HCEC 1CT (cell line): ENCODE measurements at regions not wholly inside any gene's neighbourhood (a gene's known extent, or its start where the extent isn't known, plus 50 kb on each side); places are given as distances from the start of the nearest gene placed in this dataset.

ENCODE experiments used
- DNase-seq: peaks from one replicate; pipeline ENCODE4 v3.0.0-alpha.2; 2017

DNA sequence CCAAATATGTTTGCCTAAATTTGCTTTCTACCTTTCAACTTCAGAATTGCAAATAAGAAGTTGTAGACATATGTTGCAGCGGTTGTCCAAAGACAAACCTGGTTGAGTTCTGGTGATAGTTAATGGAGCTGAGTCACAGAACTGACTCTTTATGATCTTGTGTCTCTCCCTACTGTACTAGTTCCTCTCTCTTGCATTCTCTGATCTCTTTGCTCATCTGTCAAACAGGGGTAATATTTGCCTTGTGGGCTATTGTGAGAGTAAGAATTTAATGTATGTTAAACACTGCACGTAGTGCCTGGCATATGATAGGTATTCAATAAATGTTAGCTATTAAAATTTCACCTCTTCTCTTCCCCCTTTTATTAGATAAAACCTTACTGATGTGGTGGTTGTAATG, 283.5 kb upstream of the RGS6 start:
- DNase-seq = no peak

GRCh38 chr14:71650187-71650755, 282.0 kb upstream of the RGS6 start:
- DNase-seq = no peak

GRCh38 chr14:71651228-71651627, 281.0 kb upstream of the RGS6 start:
- peak; percentile 78 for DNase-seq

DNA sequence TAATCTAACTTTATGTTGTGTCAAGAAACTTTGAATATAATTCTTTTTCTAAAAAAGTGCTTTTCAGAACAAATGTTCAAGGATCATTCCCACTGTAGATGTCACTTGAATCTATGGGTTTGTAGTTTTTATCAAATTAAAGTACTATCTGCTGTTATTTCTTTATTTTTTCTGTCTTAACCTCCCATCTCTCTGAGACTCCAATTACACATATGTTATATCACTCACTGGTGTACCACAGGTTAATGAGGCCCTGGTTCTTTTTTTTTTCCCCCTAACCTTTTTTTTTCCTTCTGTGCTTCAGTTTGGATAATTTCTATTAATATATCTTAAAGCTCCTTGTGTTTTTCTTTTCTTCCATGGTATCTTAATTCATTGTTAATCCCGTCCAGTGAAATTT, 279.9 kb upstream of the RGS6 start:
- DNase-seq = no peak

- no peak for DNase-seq
These were observed 277.4 kb upstream of the RGS6 start for GRCh38 chr14:71654810-71655209.

DNA sequence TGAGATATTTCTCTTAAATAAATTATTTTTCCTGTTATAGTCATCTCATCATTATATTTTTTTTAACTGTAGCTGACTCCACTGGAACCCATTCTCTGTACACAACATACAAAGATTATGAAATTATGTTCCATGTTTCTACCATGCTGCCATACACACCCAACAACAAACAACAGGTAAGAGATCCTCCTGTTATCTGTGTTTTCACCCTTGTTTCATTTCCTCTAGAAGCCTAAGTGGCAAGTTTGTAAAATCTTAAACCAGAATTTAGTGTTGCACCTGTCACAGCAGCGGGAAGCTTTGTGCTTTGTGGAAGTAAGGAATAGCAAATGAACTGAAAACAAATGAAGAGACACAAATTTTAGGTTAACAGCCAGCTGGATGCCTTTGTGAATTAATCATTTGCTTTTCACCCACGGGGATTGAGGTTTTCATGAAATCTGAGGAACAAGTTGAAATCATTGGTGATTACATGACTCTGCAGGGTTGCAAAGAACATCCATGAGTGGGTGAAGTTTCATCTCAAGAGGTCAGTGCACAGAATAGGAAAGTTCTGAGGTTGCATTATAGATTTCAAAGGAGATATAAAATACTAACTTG, 273.9 kb upstream of the RGS6 start:
- DNase-seq = peak; percentile 15

DNA sequence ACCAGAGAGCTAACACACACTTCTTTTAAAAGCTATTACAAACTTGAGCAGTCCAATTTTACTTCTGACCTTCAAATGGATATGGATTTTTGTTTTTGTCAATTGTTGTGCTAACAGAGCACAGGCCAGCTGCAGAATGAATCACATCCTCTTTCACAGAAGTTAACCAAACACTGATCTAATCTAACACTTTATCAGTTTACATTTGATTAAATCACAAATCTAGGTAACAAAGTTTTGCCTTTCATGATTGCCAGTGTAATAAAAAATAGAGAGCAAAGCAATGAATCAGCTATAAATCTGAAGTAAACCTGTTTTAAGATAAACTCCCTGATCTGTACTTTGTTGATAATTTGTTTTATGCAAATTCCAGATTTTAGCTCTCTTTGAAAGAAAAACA, 273.1 kb upstream of the RGS6 start:
- DNase-seq = peak; percentile 48

DNA sequence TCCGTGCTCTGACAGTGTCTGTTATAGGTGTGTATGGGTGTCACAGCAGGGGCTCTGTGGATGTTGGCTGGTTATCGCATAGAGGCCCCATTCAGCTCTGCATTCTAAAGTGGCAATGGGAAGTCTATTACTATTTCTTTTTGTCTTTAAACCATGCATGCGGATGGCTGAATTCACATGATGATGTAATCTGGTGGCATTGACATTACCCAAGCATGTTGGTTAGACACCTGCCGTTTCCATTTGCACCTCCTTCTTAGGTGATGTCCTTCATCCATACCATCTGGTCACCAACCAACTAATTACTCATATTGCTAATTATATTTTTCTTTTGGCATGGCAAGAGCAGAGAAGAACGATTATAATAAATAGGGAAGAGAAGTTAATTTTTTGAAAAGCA, 270.8 kb upstream of the RGS6 start:
- no peak for DNase-seq

- no peak for DNase-seq
These were observed 269.9 kb upstream of the RGS6 start for GRCh38 chr14:71662291-71662790.

DNA sequence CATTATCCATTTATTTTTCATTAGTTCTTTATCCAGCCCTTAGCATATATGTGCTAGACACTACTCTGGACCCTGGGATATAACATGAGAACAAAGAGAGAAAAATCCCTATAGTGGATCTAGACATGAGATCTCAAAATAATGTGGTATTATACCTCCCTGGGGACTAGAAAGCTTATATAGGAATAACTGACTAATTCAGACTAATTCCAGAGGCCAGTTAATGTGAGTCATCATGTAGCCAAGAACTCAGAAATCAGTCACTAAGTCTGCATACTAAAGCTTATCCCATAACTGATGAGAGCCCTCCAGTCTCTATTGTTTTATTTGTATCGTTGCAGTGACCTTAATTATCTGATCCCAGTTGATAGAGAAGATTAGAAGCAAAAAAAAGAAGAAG, 267.1 kb upstream of the RGS6 start:
- peak; percentile 80 for DNase-seq

- DNase-seq = no peak
These were observed 266.4 kb upstream of the RGS6 start for GRCh38 chr14:71665781-71666180.

- no peak for DNase-seq
These were observed 265.6 kb upstream of the RGS6 start for GRCh38 chr14:71666571-71667145.

DNA sequence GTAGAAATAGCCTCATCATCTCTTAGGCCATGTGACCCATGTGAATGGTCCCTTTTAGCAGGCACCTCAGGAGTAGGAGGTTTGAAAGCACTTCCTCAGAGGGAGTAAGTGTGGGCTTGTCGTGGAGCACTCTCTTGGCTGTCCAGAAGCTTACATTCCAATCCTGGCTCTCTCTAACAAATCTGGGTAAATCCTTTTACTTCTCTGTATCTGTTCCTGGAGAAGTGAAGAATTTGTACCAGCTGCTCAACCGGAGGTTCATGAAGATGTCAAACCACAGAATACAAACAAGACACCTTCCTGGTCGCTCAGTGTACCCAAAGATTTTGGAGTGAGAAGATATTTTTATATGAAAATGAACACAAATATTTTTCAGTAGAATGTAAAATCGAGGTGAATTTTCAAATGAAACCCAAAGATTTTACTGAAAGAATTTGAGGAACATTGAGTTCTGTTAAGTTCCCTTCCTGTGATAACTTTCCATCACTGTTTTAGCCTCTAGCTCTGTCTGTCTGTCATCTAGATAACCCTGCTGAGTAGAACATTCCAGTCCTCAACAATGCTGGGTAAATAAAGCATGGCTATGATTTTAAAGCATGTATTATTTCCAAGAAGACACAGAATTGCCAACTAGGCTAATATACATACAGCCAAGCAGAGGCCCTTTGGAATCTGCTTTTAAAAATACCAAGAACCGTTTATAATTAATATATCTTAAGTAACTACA, 263.9 kb upstream of the RGS6 start:
- DNase-seq = no peak

DNA sequence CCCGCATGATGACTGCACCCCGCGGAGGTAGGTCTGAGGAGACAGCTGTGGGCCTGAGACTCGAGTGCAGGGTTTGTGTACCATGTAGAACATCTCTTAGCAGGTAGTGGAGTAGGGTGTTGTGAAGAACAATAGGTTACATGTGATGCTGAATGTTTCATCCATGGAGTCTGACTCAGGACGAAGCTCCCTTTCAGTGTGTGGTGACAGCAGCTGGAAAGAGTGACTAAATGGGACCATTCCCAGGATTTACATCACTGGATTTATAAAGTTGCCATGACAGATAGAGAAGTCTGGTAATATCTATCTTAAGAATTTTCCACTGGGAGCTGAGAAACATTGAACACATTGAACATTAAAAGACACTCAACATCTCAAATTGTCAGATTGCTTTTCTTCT, 259.6 kb upstream of the RGS6 start:
- no peak for DNase-seq

GRCh38 chr14:71675126-71675899, 256.9 kb upstream of the RGS6 start:
- no peak for DNase-seq

DNA sequence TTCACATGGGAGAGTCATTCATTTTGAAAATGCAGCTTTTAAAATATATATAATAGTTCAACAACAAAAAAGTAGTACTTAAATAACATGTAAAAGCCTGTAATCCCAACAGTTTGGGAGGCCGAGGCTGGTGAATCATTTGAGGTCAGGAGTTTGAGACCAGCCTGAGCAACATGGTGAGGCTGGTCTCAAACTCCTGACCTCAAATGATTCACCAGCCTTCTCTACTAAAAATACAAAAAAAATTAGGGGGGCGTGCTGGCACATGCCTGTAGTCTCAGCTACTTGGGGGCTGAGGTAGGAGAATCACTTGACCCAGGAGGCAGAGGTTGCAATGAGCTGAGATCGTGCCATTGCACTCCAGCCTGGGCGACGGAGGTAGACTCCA, 256.3 kb upstream of the RGS6 start:
- peak; percentile 11 for DNase-seq

DNA sequence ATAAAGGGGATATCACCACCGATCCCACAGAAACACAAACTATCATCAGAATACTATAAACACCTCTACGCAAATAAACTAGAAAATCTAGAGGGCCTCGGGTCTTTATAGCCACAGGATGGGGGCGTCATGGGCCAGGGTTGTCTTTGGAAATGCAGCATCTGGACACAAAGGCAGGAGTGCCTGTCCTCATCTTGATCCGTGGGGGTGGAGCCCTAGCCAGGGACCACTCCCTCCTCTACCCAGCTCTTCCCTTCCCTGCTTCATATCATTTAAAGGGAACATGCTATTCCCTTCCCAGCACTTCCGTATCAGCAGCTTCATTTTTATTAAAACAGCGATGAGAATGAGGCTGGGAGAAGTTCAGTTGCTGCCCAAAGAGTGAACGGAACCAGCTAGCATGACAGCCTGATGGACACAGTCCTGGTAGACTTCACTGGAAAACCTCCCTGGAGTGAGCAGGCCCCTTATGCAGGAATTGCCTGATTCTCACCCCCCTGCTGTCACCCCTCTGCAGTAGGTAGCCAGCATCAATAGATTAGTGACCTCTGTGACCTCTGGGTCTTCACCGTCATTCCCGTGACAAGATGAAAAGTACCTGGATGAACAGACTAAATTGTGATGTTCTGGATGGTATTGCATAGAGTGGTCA, 251.4 kb upstream of the RGS6 start:
- DNase-seq = no peak

- DNase-seq = no peak
These were observed 249.9 kb upstream of the RGS6 start for GRCh38 chr14:71682337-71682736.

DNA sequence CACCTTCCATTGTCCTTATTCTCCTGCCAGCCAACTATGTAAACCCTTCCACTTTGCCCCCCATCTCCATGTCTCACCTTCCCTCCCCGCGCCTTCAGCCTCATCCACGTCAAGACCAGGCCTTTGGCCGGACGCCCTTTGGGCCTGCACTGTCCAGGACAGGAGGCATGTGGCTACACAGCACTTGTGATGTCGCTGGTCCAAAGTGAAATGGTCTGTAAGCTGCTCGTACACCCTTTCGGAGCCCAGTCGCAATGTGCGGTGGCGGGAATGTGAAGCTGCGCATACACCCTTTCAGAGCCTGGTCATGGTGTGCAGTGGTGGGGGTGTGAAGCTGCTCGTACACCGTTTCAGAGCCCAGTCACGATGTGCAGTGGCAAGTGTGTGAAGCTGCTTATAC, 247.9 kb upstream of the RGS6 start:
- no peak for DNase-seq

GRCh38 chr14:71686677-71687076, 245.6 kb upstream of the RGS6 start:
- peak; percentile 11 for DNase-seq

GRCh38 chr14:71687166-71687831, 244.9 kb upstream of the RGS6 start:
- DNase-seq = no peak

DNA sequence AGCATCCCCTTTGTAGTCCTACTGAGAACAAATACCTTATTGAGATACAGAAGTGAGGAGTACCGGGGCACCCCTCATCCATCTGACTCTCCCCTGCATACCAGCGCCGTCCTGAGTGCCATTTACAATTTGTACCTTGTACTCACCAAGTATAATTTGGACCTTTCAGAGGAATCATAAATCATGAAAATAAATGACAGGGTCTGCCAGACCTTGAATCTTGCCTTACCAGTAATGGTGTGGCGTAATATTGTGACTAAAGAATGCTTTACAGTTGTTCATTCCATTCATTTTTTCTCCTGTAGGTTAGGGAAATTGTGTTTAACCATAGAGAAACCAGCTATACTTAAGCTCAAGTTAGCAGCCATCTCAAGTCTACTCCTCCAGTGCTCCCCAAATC, 243.7 kb upstream of the RGS6 start:
- peak; percentile 57 for DNase-seq
